ENCODE measurements at regions not wholly inside any gene's neighbourhood (a gene's known extent, or its start where the extent isn't known, plus 50 kb on each side); places are given as distances from the start of the nearest gene placed in this dataset.

DNA sequence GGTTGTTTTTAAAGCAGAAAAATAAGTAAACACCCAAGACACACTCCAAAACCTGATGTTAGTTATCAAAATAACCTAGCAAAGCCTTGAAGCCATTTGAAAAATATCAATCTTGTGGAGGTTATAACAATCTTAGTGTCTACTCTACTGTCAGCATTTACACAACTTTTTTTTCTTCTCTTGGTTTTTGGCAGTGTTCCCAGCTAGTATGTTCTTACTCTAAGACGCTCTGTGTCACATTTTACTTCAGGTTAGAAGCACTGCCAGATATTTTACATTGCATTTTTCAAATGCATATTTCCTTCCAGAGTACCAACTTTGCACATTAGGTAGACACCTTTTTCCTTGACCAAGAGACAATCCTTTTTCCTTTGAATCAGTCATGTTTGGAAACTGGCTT lies 114.0 kb upstream of the INPP4B start:
- POLR2A ChIA-PET: no interaction called here
- Histone ChIP-seq H3K4me3 (ENCODE audit: low read length) (no peak overlapping the region), H3K36me3 (ENCODE audit: control insufficient read depth in 2 of 3, insufficient read depth in 3 of 3, low read length in 3 of 3) (no peaks in the 10 kb centered on the region), H3K27me3 (ENCODE audit: control insufficient read depth in 2 of 2, insufficient read depth in 2 of 2, low read length in 2 of 2) (no peaks in the 10 kb centered on the region), H3K9me3 (ENCODE audit: control insufficient read depth in 2 of 3, low read length in 3 of 3) (no peaks in the 10 kb centered on the region), H3K27ac (ENCODE audit: low read depth, low read length) (no peak overlapping the region), H3K4me1 (ENCODE audit: control insufficient read depth in 2 of 2, insufficient read depth in 2 of 2, low read length in 2 of 2) (no peaks in the 10 kb centered on the region)
- peaks cover 0 to 4% (median 0%) of the 10 kb centered on the region in 7 donors for H3K4me1 Mint-ChIP-seq
- H3K27me3 Mint-ChIP-seq: peaks cover under 1 to 28% (median 18%) of the 10 kb centered on the region in 5 donors
- no peak overlapping the region for H3K27ac Mint-ChIP-seq
- DNase-seq (no peak), ATAC-seq (no peak)
- no peak overlapping the region for H3K4me3 Mint-ChIP-seq
- peaks cover 0 to 9% (median 3%) of the 10 kb centered on the region in 11 donors for H3K9me3 Mint-ChIP-seq
- intact Hi-C loops (cut with micrococcal nuclease): no loop called here
- CTCF ChIA-PET: no interaction called here
- H3K36me3 Mint-ChIP-seq: peaks cover 0 to 4% (median 0%) of the 10 kb centered on the region in 5 donors

DNA sequence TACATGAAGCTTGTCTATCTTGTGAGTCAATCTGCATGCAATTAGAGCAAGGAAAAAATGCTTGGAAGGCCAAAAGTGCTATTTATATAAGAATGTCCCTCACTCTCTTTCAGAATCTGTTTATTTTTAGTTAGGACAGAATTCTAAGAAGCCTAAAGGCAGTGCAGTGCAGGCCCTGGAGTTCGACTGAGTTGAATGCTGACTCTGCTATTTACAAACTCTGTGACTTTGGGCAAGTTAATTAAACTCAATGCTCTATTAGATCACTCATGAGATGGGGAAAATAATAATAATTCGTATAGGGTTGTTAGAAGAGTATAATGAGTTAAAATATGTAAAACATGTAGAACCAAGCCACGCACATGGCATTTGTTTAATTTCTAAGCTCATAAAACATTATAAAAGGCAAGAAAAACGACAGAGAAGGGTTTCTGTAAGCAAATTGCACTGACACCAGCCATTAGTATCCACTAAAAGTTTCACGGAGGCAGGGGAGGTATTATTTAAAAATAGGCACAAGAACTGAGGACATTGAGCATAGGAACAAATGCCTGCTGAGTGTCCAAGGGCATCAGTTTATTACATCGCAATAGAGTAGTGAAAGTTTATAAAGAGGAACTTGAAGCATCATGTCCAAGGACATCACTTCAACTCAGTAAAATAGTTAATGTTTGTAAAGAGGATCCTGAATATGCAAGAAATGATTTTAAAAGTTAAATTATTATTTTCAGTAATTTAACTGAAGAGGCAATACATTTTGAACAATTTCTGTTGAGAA lies 115.0 kb upstream of the INPP4B start:
- CTCF ChIA-PET: no interaction called here
- Histone ChIP-seq H3K9me3 (ENCODE audit: control insufficient read depth in 2 of 3, low read length in 3 of 3) (no peaks in the 10 kb centered on the region), H3K4me3 (ENCODE audit: low read length) (no peak overlapping the region)

DNA sequence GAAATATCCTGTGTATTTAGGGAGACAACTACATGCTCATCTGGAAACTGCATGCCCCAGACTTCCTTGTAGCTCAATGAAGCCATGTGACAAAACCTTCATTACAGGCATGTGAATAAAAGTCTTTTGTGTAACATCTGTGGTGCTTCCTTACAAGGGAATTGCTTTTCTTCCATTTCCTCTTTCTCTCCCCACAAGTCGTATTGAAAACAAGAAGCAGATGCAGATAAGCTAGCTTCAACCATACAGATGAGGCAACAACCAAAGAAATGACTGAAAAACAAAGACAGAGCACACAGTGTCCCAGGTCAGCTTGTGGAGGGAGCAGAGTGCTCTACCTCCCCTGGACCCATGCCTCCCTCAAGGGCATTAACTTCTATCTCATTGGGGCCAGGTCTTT lies 115.8 kb upstream of the INPP4B start:
- DNase-seq (no peak), ATAC-seq (peak; percentile 75)
- H3K9me3 ChIP-seq (ENCODE audit: control insufficient read depth in 2 of 3, low read length in 3 of 3): no peaks in the 10 kb centered on the region
- Mint-ChIP-seq H3K27me3 (peaks cover 0 to 19% (median 16%) of the 10 kb centered on the region in 5 donors), H3K36me3 (peaks cover 0 to 4% (median 0%) of the 10 kb centered on the region in 5 donors), H3K27ac (no peak overlapping the region), H3K4me3 (no peak overlapping the region), H3K4me1 (peaks cover 0 to 4% (median 0%) of the 10 kb centered on the region in 7 donors), H3K9me3 (peaks cover 0 to 5% (median 0%) of the 10 kb centered on the region in 11 donors)
- no peaks in the 10 kb centered on the region for H3K27me3 ChIP-seq (ENCODE audit: control insufficient read depth in 2 of 2, insufficient read depth in 2 of 2, low read length in 2 of 2)
- no peaks in the 10 kb centered on the region for H3K4me1 ChIP-seq (ENCODE audit: control insufficient read depth in 2 of 2, insufficient read depth in 2 of 2, low read length in 2 of 2)
- intact Hi-C loops (cut with micrococcal nuclease): no loop called here
- H3K4me3 ChIP-seq (ENCODE audit: low read length): no peak overlapping the region
- CTCF ChIA-PET: no interaction called here
- POLR2A ChIA-PET: no interaction called here
- H3K27ac ChIP-seq (ENCODE audit: low read depth, low read length): no peak overlapping the region
- no peaks in the 10 kb centered on the region for H3K36me3 ChIP-seq (ENCODE audit: control insufficient read depth in 2 of 3, insufficient read depth in 3 of 3, low read length in 3 of 3)

More for the DNA sequence above, 115.0 kb upstream of the INPP4B start:
- H3K27ac Mint-ChIP-seq: no peak overlapping the region
- H3K36me3 Mint-ChIP-seq: peaks cover 0 to 4% (median 0%) of the 10 kb centered on the region in 5 donors
- no peaks in the 10 kb centered on the region for H3K4me1 ChIP-seq (ENCODE audit: control insufficient read depth in 2 of 2, insufficient read depth in 2 of 2, low read length in 2 of 2)
- H3K27ac ChIP-seq (ENCODE audit: low read depth, low read length): no peak overlapping the region
- no peaks in the 10 kb centered on the region for H3K27me3 ChIP-seq (ENCODE audit: control insufficient read depth in 2 of 2, insufficient read depth in 2 of 2, low read length in 2 of 2)
- H3K4me3 Mint-ChIP-seq: no peak overlapping the region
- no peaks in the 10 kb centered on the region for H3K36me3 ChIP-seq (ENCODE audit: control insufficient read depth in 2 of 3, insufficient read depth in 3 of 3, low read length in 3 of 3)
- DNase-seq (no peak), ATAC-seq (no peak)
- intact Hi-C loops (cut with micrococcal nuclease): no loop called here
- peaks cover 0 to 4% (median 0%) of the 10 kb centered on the region in 7 donors for H3K4me1 Mint-ChIP-seq
- POLR2A ChIA-PET: no interaction called here
- peaks cover 0 to 19% (median 16%) of the 10 kb centered on the region in 5 donors for H3K27me3 Mint-ChIP-seq
- H3K9me3 Mint-ChIP-seq: peaks cover 0 to 2% (median 0%) of the 10 kb centered on the region in 11 donors

DNA sequence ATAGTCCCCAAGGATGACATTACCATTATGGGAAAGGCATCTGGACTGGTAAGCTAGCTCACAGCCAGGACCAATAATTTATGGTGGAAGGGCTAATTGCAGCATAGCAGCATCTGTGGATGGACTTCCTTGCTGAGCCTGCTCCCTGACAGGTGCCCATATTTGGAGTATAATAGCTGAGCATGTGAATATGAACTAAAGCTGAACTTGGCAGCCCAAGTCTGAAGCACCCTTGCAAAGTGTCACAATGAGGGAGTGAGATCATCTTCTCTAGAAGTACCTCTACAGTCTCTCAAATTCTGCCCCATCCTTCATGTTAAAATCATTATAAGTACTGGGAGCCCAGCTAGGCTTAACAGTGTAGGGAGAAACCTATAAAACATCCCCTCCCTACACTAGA lies 128.2 kb upstream of the INPP4B start:
- H3K4me1 ChIP-seq (ENCODE audit: control insufficient read depth in 2 of 2, insufficient read depth in 2 of 2, low read length in 2 of 2): no peaks in the 10 kb centered on the region
- ATAC-seq (no peak), DNase-seq (no peak)
- H3K27ac Mint-ChIP-seq: no peak overlapping the region
- peaks cover 0 to 2% (median 0%) of the 10 kb centered on the region in 11 donors for H3K9me3 Mint-ChIP-seq
- H3K27me3 Mint-ChIP-seq: peaks cover 0 to 21% (median 19%) of the 10 kb centered on the region in 5 donors
- no peaks in the 10 kb centered on the region for H3K9me3 ChIP-seq (ENCODE audit: control insufficient read depth in 2 of 3, low read length in 3 of 3)
- no peaks in the 10 kb centered on the region for H3K27me3 ChIP-seq (ENCODE audit: control insufficient read depth in 2 of 2, insufficient read depth in 2 of 2, low read length in 2 of 2)
- intact Hi-C loops (cut with micrococcal nuclease): no loop called here
- H3K4me1 Mint-ChIP-seq: no peaks in the 10 kb centered on the region
- POLR2A ChIA-PET: no interaction called here
- no peak overlapping the region for H3K4me3 Mint-ChIP-seq
- H3K36me3 ChIP-seq (ENCODE audit: control insufficient read depth in 2 of 3, insufficient read depth in 3 of 3, low read length in 3 of 3): no peaks in the 10 kb centered on the region
- H3K4me3 ChIP-seq (ENCODE audit: low read length): no peak overlapping the region
- H3K27ac ChIP-seq (ENCODE audit: low read depth, low read length): no peak overlapping the region
- no peaks in the 10 kb centered on the region for H3K36me3 Mint-ChIP-seq
- CTCF ChIA-PET: no interaction called here

DNA sequence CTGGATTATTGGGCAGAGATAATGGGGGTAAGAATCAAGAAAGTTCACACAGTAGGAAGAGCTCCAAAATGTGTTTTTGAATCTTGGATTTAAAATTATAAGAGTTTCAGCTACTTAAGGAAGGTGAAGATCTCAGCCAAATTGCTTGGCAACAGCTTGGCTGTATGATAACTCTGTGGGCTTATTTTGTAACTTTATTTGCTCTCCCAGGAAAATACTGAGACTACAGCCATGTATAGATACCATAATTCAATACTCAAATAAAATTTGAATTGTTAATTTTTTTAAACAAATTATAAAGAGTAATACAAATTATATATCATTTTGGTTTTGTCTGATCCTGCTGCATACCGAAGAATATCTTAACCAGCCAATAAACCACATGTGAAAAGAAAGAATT lies 129.5 kb upstream of the INPP4B start:
- Mint-ChIP-seq H3K4me1 (no peaks in the 10 kb centered on the region), H3K36me3 (no peaks in the 10 kb centered on the region), H3K27ac (no peak overlapping the region), H3K4me3 (no peak overlapping the region), H3K9me3 (peaks cover 0 to 3% (median 0%) of the 10 kb centered on the region in 11 donors), H3K27me3 (peaks cover 3 to 24% (median 21%) of the 10 kb centered on the region in 5 donors)
- Histone ChIP-seq H3K9me3 (ENCODE audit: control insufficient read depth in 2 of 3, low read length in 3 of 3) (no peaks in the 10 kb centered on the region), H3K27me3 (ENCODE audit: control insufficient read depth in 2 of 2, insufficient read depth in 2 of 2, low read length in 2 of 2) (no peaks in the 10 kb centered on the region), H3K36me3 (ENCODE audit: control insufficient read depth in 2 of 3, insufficient read depth in 3 of 3, low read length in 3 of 3) (no peaks in the 10 kb centered on the region), H3K27ac (ENCODE audit: low read depth, low read length) (no peak overlapping the region), H3K4me1 (ENCODE audit: control insufficient read depth in 2 of 2, insufficient read depth in 2 of 2, low read length in 2 of 2) (no peaks in the 10 kb centered on the region), H3K4me3 (ENCODE audit: low read length) (no peak overlapping the region)
- ChIA-PET POLR2A (no interaction called here), CTCF (no interaction called here)
- intact Hi-C loops (cut with micrococcal nuclease): no loop called here
- ATAC-seq (no peak), DNase-seq (no peak)

DNA sequence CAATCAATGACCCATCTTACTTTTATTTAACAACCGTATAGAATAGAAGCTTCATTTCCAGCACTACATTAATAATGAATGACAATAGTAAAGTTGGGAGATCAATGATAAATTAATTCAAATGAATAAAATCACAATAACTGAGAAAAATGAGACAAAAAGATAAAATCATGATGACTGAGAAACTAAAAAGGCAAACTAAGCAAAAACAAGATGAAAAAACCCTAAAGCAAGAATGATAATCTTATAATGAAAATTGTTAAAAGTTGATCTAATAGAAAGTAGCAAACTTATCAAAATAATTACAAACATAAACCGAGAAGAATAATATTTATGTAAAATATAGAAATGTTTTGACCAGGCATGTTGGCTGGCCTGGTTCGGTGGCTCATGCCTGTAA lies 130.4 kb upstream of the INPP4B start:
- Mint-ChIP-seq H3K4me3 (no peak overlapping the region), H3K27ac (no peak overlapping the region), H3K9me3 (peaks cover 0 to 3% (median 0%) of the 10 kb centered on the region in 11 donors), H3K27me3 (peaks cover 6 to 29% (median 16%) of the 10 kb centered on the region in 5 donors), H3K4me1 (no peaks in the 10 kb centered on the region), H3K36me3 (no peaks in the 10 kb centered on the region)
- no peak for ATAC-seq
- Histone ChIP-seq H3K27ac (ENCODE audit: low read depth, low read length) (no peak overlapping the region), H3K4me3 (ENCODE audit: low read length) (no peak overlapping the region), H3K4me1 (ENCODE audit: control insufficient read depth in 2 of 2, insufficient read depth in 2 of 2, low read length in 2 of 2) (no peaks in the 10 kb centered on the region), H3K27me3 (ENCODE audit: control insufficient read depth in 2 of 2, insufficient read depth in 2 of 2, low read length in 2 of 2) (no peaks in the 10 kb centered on the region), H3K9me3 (ENCODE audit: control insufficient read depth in 2 of 3, low read length in 3 of 3) (no peaks in the 10 kb centered on the region), H3K36me3 (ENCODE audit: control insufficient read depth in 2 of 3, insufficient read depth in 3 of 3, low read length in 3 of 3) (no peaks in the 10 kb centered on the region)
- intact Hi-C loops (cut with micrococcal nuclease): no loop called here
- DNase-seq: no peak
- ChIA-PET POLR2A (no interaction called here), CTCF (no interaction called here)

DNA sequence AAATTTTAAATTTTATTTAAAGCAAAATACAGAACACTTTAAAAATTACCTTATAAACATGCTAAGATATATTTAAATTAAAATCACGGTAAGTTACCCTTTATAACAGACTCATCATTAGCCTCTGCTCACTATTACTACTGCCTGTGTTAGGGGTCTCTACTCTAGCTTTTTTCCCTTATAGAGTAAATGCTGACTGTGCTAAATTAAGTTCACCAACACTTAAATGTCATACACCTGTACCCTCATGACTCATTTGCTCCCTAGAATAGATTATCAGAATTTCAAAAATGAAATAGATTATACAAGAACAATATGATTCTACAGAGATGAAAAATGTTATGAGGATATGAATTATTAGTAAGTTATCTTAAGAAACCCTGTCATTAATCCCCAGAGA lies 131.1 kb upstream of the INPP4B start:
- Histone ChIP-seq H3K4me1 (ENCODE audit: control insufficient read depth in 2 of 2, insufficient read depth in 2 of 2, low read length in 2 of 2) (no peaks in the 10 kb centered on the region), H3K27me3 (ENCODE audit: control insufficient read depth in 2 of 2, insufficient read depth in 2 of 2, low read length in 2 of 2) (peaks cover 0 to 2% of the 10 kb centered on the region in 2 donors), H3K36me3 (ENCODE audit: control insufficient read depth in 2 of 3, insufficient read depth in 3 of 3, low read length in 3 of 3) (no peaks in the 10 kb centered on the region), H3K4me3 (ENCODE audit: low read length) (no peak overlapping the region), H3K27ac (ENCODE audit: low read depth, low read length) (no peak overlapping the region), H3K9me3 (ENCODE audit: control insufficient read depth in 2 of 3, low read length in 3 of 3) (no peaks in the 10 kb centered on the region)
- Mint-ChIP-seq H3K9me3 (peaks cover 0 to 3% (median 0%) of the 10 kb centered on the region in 11 donors), H3K4me3 (no peak overlapping the region), H3K36me3 (no peaks in the 10 kb centered on the region), H3K27me3 (peaks cover 6 to 25% (median 10%) of the 10 kb centered on the region in 5 donors), H3K27ac (no peak overlapping the region), H3K4me1 (no peaks in the 10 kb centered on the region)
- ChIA-PET POLR2A (no interaction called here), CTCF (no interaction called here)
- DNase-seq (no peak), ATAC-seq (no peak)
- intact Hi-C loops (cut with micrococcal nuclease): no loop called here
